HFF-Myc (cell line): ENCODE measurements at regions not wholly inside any gene's neighbourhood (a gene's known extent, or its start where the extent isn't known, plus 50 kb on each side); places are given as distances from the start of the nearest gene placed in this dataset.

Experiments
- DNase-seq: peaks from one replicate; pipeline ENCODE4 v3.0.0-alpha.2; 2011; ENCODE audit warnings: low read depth; ENCODE audit errors: extremely low read depth
- H3K4me3 ChIP-seq: replicated peaks from 2 replicates; pipeline ENCODE4 v1.5.1; 2011; ENCODE audit warnings: low read depth, mild to moderate bottlenecking, control low read depth, low read length
- TF ChIP-seq, protein P1 (sequence below): IDR thresholded peaks from 2 replicates; pipeline ENCODE4 v1.5.1; 2012; ENCODE audit warnings: mild to moderate bottlenecking, low read depth, low read length, control low read depth; ENCODE audit errors: missing control alignments

DNA sequence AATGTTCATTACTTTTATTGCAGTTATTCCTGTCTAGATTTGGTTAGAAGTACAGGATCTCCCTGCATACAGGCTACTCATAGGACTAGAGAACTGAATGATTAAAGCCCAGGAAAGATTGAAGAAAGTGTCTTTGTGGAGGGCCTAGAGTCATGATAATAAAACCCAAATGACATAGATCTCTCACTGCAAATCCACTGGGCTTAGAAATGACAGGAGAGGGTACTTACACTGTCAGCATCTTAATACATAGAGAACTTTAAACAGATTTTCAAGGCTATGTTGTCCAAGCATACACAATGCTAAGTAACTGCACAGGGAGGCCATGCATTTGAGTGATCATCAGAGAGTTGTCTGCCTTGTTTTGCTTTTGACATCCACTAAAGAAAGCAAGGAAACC, 383.8 kb upstream of the MAP3K7 start:
- DNase-seq = no peak
- TF ChIP-seq, protein P1, sequence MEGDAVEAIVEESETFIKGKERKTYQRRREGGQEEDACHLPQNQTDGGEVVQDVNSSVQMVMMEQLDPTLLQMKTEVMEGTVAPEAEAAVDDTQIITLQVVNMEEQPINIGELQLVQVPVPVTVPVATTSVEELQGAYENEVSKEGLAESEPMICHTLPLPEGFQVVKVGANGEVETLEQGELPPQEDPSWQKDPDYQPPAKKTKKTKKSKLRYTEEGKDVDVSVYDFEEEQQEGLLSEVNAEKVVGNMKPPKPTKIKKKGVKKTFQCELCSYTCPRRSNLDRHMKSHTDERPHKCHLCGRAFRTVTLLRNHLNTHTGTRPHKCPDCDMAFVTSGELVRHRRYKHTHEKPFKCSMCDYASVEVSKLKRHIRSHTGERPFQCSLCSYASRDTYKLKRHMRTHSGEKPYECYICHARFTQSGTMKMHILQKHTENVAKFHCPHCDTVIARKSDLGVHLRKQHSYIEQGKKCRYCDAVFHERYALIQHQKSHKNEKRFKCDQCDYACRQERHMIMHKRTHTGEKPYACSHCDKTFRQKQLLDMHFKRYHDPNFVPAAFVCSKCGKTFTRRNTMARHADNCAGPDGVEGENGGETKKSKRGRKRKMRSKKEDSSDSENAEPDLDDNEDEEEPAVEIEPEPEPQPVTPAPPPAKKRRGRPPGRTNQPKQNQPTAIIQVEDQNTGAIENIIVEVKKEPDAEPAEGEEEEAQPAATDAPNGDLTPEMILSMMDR = no peak
- no peak overlapping the region for H3K4me3 ChIP-seq

DNA sequence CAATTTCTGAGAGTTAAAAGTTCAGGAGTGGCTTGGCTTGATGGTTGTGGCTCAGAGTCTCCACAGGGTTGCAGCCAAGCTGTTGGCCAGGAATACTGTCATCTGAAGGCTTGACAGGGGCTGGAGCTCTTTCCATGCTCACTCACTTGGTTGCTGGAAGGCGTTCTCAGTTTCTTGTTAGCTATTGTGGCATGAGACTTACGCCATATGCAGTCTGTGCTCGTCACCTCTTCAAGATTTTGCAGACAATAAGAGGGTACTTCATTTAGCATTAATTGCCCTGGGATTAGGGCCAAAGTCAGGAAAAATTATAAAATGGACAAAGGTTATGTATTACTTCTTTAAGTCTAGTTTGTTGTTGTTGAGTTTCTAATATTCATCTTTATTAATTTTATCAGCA, 380.6 kb upstream of the MAP3K7 start:
- no peak for DNase-seq
- no peak overlapping the region for H3K4me3 ChIP-seq
- TF ChIP-seq, protein P1 = no peak

DNA sequence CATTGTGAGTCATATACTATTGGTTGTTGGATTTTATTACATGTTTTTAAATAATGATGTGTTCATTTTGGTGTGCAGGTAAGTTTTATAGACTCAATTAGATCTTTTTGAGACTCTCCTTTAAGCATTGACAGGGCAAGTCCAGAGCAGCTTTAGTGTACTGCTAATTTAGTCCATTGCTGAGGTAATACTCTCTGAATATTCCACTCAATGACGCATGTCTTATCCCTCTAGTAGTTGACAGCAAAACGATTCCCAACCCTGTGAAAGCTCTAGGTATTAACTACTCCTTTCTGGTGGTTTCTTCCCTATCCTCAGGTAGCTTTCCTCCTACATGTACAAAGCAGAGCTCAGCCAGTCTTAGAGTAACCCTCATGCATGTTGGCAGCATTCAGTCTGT, 373.5 kb upstream of the MAP3K7 start:
- TF ChIP-seq, protein P1 = no peak
- no peak for DNase-seq
- no peak overlapping the region for H3K4me3 ChIP-seq

DNA sequence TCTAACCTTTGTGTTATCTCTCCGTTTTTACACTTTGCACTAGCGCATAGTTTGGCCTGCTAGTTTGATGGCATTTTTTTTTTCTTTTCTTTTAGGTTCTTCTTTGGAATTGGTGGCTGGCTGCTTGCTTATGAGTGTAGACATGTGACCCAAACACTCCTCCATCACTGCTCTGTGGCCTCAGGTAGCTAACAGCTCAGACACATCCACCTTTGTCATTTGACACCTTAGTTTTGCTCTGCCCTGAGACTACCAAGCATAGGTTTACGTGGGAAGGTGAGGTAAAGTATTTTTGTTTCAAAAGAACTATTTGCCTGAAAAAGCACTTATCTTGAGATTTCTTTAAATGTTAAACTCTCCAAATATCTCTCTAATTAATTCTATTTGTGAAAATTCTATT, 368.4 kb upstream of the MAP3K7 start:
- H3K4me3 ChIP-seq = no peak overlapping the region
- TF ChIP-seq, protein P1 = no peak
- DNase-seq = no peak

DNA sequence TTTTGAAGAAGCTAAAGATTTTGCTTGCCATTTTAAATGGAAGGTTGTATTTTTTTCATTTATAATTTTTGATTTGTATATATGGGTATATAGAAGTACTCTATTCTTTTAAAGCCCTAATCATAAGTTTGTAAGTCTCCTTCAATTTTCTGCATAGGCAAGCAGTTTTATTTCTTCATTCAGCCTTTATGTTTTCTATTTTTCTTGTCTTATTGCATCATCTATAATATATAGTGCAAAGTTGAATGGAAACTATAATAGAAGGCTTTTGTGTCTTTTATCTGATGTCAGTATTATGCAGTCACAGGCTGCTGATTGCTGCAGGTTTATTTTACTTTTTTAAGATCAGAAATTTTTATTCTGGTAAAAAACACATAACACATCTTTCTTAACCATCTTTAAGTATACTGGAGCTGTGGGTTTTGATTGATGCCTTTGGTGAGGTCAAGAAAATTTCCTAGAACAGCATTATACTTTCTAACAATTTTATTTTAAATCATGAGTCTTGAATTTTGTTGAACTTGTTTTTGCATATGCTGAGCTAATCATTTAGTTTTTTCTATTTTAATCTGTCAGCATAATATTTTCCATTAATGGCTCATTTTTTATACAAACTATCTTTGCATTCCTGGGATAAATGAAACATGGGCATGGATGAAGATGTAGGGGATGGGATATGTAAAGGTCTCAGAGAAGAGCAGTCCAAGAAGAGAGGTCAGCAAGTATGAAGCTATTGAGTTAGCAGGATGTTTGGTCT, 366.7 kb upstream of the MAP3K7 start:
- TF ChIP-seq, protein P1 = no peak
- no peak overlapping the region for H3K4me3 ChIP-seq
- DNase-seq = no peak

DNA sequence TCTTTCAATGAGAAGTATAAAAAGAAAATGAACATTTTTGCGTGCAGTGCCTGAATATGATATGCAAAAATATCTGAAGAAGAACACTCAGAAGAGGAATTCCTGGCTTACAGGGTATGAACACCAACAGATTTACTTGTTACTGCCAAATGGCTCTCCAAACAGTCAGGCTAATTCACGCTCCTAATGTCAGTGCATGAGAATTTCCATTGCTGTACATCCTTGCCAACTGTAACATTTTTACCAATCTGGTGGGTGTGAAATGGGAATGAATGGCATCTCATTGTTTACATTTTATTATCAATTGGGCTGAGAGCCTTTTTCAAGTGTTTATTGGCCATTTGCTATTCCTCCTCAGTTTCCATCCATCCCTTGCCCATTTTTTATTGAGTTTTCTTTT, 365.3 kb upstream of the MAP3K7 start:
- no peak for DNase-seq
- no peak overlapping the region for H3K4me3 ChIP-seq
- TF ChIP-seq, protein P1 = no peak

DNA sequence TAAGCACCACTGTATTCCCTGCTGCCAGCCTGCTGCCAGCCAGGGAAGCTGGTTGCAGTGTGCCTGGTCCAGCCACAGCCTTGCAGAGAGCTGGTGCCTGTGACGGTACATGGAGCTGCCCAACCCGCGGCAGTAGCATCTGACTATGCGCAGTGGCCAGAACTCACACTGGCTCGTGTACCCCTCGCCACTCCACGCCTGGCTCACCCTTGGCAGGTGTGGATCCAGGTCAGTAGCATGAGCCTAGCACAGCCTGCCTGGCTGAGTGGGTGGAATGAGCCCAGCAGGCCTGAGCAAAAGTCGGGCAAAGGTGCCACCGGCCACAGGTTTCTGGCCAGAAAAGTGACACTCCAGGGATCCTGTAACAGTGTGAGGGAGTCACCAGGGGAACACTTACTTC, 361.7 kb upstream of the MAP3K7 start:
- TF ChIP-seq, protein P1 = no peak
- no peak for DNase-seq
- no peak overlapping the region for H3K4me3 ChIP-seq
